CD4-positive, alpha-beta memory T cell (primary cell): ENCODE measurements at regions not wholly inside any gene's neighbourhood (a gene's known extent, or its start where the extent isn't known, plus 50 kb on each side); places are given as distances from the start of the nearest gene placed in this dataset.

Source experiments
- CTCF ChIA-PET: fragments of 350-600 bp; sonication (Branson Sonifier 250); formaldehyde crosslinking; loops from one replicate; lab custom pipeline; 2021; ENCODE audit warnings: inconsistent platforms; ENCODE audit not compliant: partially characterized antibody; lab: Charles Lee
- POLR2A ChIA-PET: fragments of 350-600 bp; sonication (Branson Sonifier 250); formaldehyde crosslinking; loops from one replicate; lab custom pipeline; 2021; ENCODE audit not compliant: partially characterized antibody; lab: Charles Lee
- DNase-seq, 5 donors: peaks; one replicate each; pipeline versions ENCODE4 v3.0.0 to v3.0.0-alpha.2; 2020 to 2022; ENCODE audit warnings: mixed read lengths in 1 of 5
- H3K27ac ChIP-seq: one replicate; pipeline ENCODE4 v1.7.0; 2013; ENCODE audit warnings: low read depth, low read length
- H3K27me3 ChIP-seq: 2 replicates; pipeline ENCODE4 v1.7.0; 2013; ENCODE audit warnings: mild to moderate bottlenecking, low read length, moderate library complexity; ENCODE audit not compliant: insufficient read depth
- H3K36me3 ChIP-seq: 2 replicates; pipeline ENCODE4 v1.7.0; 2013; ENCODE audit warnings: mild to moderate bottlenecking, low read length, moderate library complexity; ENCODE audit not compliant: insufficient read depth
- H3K4me1 ChIP-seq: 2 replicates; pipeline ENCODE4 v1.7.0; 2013; ENCODE audit warnings: mild to moderate bottlenecking, low read length, moderate library complexity; ENCODE audit not compliant: insufficient read depth
- H3K4me3 ChIP-seq, 2 donors: one replicate each; pipeline ENCODE4 v1.7.0; 2013; ENCODE audit warnings: low read length in 2 of 2, mild to moderate bottlenecking in 1 of 2
- H3K9me3 ChIP-seq, 2 donors: one replicate each; pipeline ENCODE4 v1.7.0; 2013; ENCODE audit warnings: low read length in 2 of 2, control low read depth in 1 of 2; ENCODE audit not compliant: control insufficient read depth in 1 of 2
- H3K27ac Mint-ChIP-seq, 7 donors: one replicate each; pipeline ENCODE4 v1.8.0; 2020 to 2021; ENCODE audit warnings: mixed read lengths in 7 of 7, mild to moderate bottlenecking in 6 of 7, inconsistent platforms in 3 of 7, moderate library complexity in 3 of 7
- H3K27me3 Mint-ChIP-seq, 2 donors: one replicate each; pipeline ENCODE4 v1.8.0; 2020 to 2021; ENCODE audit warnings: mixed read lengths in 2 of 2
- H3K36me3 Mint-ChIP-seq, 2 donors: one replicate each; pipeline ENCODE4 v1.8.0; 2020 to 2021; ENCODE audit warnings: mixed read lengths in 2 of 2, inconsistent platforms in 1 of 2, mild to moderate bottlenecking in 1 of 2
- H3K4me1 Mint-ChIP-seq, 4 donors: one replicate each; pipeline ENCODE4 v1.8.0; 2020 to 2021; ENCODE audit warnings: mixed read lengths in 4 of 4, mild to moderate bottlenecking in 1 of 4
- H3K4me3 Mint-ChIP-seq, 8 donors: one replicate each; pipeline ENCODE4 v1.8.0; 2020 to 2021; ENCODE audit warnings: mixed read lengths in 8 of 8, mild to moderate bottlenecking in 7 of 8, moderate library complexity in 6 of 8, inconsistent platforms in 3 of 8
- H3K9me3 Mint-ChIP-seq, 8 donors: one replicate each; pipeline ENCODE4 v1.8.0; 2020 to 2021; ENCODE audit warnings: mixed read lengths in 8 of 8, mild to moderate bottlenecking in 5 of 8, inconsistent platforms in 3 of 8, moderate library complexity in 1 of 8
- intact Hi-C: fragments of 100-400 bp; cut with micrococcal nuclease; formaldehyde crosslinking; loops from one replicate; pipeline ENCODE4 v1.15.1; 2023

DNA sequence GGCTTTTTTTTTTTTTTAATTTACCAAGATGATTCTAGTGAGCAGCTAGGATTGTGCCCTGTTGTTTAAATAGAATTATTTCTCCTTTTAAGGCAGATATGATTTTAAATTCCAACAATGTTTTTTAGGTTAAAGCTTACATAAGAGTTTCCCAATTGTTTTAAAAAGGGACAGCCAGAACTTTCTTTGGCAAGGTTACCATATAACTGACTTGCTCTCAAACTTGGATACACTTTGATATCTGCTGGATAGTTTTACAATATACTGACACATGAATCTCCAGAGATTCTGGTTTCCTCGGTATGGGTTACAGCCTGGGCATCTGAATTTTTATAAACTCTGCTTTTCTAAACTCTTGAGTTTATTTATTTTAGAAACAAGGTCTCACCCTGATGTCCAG lies 134.3 kb upstream of the GADL1 start:
- no peaks in the 10 kb centered on the region for H3K4me1 ChIP-seq
- no peak overlapping the region for H3K4me3 ChIP-seq
- no peak overlapping the region for H3K4me3 Mint-ChIP-seq
- H3K27ac Mint-ChIP-seq, result no peak overlapping the region
- peaks cover 0 to 14% (median 9%) of the 10 kb centered on the region in 8 donors for H3K9me3 Mint-ChIP-seq
- H3K9me3 ChIP-seq, result no peaks in the 10 kb centered on the region
- H3K27me3 Mint-ChIP-seq, result no peaks in the 10 kb centered on the region
- ChIA-PET POLR2A (no interaction called here), CTCF (no interaction called here)
- H3K4me1 Mint-ChIP-seq, result no peaks in the 10 kb centered on the region
- H3K36me3 ChIP-seq, result no peaks in the 10 kb centered on the region
- no peak for DNase-seq
- intact Hi-C loops, result no loop called here
- no peaks in the 10 kb centered on the region for H3K27me3 ChIP-seq
- no peak overlapping the region for H3K27ac ChIP-seq
- H3K36me3 Mint-ChIP-seq, result peaks cover 4 to 7% of the 10 kb centered on the region in 2 donors

DNA sequence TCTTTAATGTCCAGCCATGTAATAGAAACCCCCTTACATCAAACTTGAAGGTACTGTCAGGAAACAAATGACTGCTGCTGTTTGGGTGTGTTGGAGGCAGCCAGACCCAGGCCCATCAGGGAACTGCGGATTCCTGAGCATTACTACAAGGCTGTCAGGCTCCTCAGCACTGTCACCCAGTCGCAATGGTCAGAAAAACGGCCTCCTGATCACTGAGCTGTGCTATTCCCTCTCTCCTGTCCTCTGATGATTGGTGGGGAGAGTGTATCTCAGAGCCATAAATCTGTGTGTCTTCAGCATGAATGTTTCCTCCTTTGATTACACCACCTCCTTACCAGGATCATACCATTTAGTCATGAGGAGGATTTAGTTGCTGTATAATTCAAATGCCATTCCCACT lies 135.2 kb upstream of the GADL1 start:
- H3K27ac ChIP-seq, result no peak overlapping the region
- ChIA-PET POLR2A (no interaction called here), CTCF (no interaction called here)
- no peaks in the 10 kb centered on the region for H3K4me1 ChIP-seq
- Mint-ChIP-seq H3K9me3 (peaks cover 0 to 14% (median 9%) of the 10 kb centered on the region in 8 donors), H3K4me3 (no peak overlapping the region), H3K4me1 (no peaks in the 10 kb centered on the region), H3K27me3 (no peaks in the 10 kb centered on the region), H3K36me3 (peaks cover 4 to 7% of the 10 kb centered on the region in 2 donors), H3K27ac (no peak overlapping the region)
- DNase-seq, result no peak
- no peaks in the 10 kb centered on the region for H3K36me3 ChIP-seq
- H3K4me3 ChIP-seq, result no peak overlapping the region
- intact Hi-C loops, result no loop called here
- no peaks in the 10 kb centered on the region for H3K9me3 ChIP-seq
- H3K27me3 ChIP-seq, result no peaks in the 10 kb centered on the region

DNA sequence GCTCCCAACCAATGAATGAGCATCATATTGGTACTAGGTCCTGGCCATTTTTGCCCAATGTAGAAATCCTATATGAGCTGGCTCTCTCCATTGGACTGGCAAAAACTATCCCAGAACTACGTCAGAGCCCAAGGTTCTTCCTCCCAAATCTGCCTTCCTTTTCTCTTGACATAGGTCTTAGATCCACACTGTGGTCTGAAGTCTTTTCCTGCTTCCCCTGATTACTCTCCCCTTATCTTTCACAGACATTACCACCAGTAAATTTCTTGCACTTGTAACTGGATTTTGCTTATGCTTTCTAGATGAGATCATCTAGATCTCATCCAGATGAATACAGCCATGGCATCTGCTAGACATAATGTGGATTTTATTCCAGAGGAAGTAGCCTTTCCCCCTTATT lies 141.2 kb upstream of the GADL1 start:
- CTCF ChIA-PET, result no interaction called here
- Mint-ChIP-seq H3K4me3 (no peak overlapping the region), H3K4me1 (peaks cover 0 to 5% (median 2%) of the 10 kb centered on the region in 4 donors), H3K27me3 (no peaks in the 10 kb centered on the region), H3K36me3 (no peaks in the 10 kb centered on the region), H3K9me3 (peaks cover 0 to 2% (median 0%) of the 10 kb centered on the region in 8 donors), H3K27ac (no peak overlapping the region)
- Histone ChIP-seq H3K27me3 (no peaks in the 10 kb centered on the region), H3K4me3 (no peak overlapping the region), H3K4me1 (no peaks in the 10 kb centered on the region), H3K9me3 (no peaks in the 10 kb centered on the region), H3K36me3 (no peaks in the 10 kb centered on the region), H3K27ac (no peak overlapping the region)
- DNase-seq, result no peak
- intact Hi-C loops, result no loop called here
- POLR2A ChIA-PET, result no interaction called here

DNA sequence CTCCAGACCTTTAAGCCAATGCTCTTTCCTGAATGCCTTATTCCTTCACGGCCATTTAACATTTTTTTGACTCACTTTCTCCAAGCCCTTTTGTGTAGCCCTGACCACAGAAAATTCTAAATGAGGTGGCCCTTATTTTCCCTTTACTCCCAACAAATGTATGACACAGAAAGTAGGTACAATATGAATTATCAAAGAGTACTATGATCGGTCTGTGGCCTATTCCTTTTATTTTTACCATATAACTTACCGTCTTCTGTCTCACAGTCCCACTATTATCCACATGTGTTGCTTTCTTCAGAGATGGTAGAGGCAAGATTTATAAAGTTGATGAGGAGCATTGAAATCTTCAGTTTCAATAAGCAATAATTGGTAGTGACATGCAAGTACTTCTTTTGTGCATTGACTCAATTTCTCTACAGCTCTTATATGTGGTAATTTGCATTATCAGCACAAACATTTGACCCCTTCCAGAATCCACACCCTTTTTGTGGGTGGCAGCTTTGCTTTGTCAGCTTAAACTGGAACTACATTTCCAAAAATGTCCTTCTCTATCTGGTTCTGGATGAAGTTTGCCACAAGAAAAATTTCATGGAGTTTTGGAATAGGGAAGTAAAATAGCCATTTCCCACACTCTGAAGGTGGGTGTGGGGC lies 143.8 kb upstream of the GADL1 start:
- Histone ChIP-seq H3K4me3 (no peak overlapping the region), H3K27ac (no peak overlapping the region), H3K36me3 (no peaks in the 10 kb centered on the region), H3K9me3 (no peaks in the 10 kb centered on the region), H3K4me1 (no peaks in the 10 kb centered on the region), H3K27me3 (no peaks in the 10 kb centered on the region)
- ChIA-PET CTCF (no interaction called here), POLR2A (no interaction called here)
- intact Hi-C loops, result no loop called here
- Mint-ChIP-seq H3K36me3 (peaks cover 3 to 7% of the 10 kb centered on the region in 2 donors), H3K27me3 (no peaks in the 10 kb centered on the region), H3K4me3 (no peak overlapping the region), H3K9me3 (peaks cover 0 to 14% (median 10%) of the 10 kb centered on the region in 8 donors), H3K4me1 (peaks cover 0 to 5% (median 2%) of the 10 kb centered on the region in 4 donors), H3K27ac (no peak overlapping the region)
- no peak for DNase-seq

DNA sequence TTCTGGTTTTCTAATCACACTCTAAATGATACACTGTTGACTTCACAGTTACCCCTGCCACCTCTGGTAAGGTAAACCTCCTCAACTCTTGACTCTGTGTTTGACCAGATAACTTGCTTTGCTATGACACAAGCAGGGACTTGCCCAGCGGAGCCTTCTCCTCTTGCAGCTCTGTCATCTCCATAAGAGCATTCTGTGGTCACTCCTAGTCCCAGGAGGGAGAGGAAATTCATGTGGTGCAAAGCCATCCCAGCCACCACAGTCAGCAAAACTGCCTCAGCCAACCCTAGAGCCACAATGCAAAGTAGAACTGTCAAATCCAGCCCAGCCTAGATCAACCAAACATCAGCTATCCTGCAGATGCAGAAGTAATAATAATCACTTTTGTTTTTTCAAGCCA lies 144.7 kb upstream of the GADL1 start:
- Histone ChIP-seq H3K36me3 (no peaks in the 10 kb centered on the region), H3K27ac (no peak overlapping the region), H3K9me3 (no peaks in the 10 kb centered on the region), H3K4me3 (no peak overlapping the region), H3K27me3 (no peaks in the 10 kb centered on the region), H3K4me1 (no peaks in the 10 kb centered on the region)
- Mint-ChIP-seq H3K36me3 (peaks cover 3 to 12% of the 10 kb centered on the region in 2 donors), H3K4me3 (no peak overlapping the region), H3K27me3 (no peaks in the 10 kb centered on the region), H3K9me3 (peaks cover 0 to 21% (median 16%) of the 10 kb centered on the region in 8 donors), H3K27ac (no peak overlapping the region), H3K4me1 (peaks cover 0 to 5% (median 2%) of the 10 kb centered on the region in 4 donors)
- ChIA-PET CTCF (no interaction called here), POLR2A (no interaction called here)
- DNase-seq, result no peak
- intact Hi-C loops, result no loop called here

DNA sequence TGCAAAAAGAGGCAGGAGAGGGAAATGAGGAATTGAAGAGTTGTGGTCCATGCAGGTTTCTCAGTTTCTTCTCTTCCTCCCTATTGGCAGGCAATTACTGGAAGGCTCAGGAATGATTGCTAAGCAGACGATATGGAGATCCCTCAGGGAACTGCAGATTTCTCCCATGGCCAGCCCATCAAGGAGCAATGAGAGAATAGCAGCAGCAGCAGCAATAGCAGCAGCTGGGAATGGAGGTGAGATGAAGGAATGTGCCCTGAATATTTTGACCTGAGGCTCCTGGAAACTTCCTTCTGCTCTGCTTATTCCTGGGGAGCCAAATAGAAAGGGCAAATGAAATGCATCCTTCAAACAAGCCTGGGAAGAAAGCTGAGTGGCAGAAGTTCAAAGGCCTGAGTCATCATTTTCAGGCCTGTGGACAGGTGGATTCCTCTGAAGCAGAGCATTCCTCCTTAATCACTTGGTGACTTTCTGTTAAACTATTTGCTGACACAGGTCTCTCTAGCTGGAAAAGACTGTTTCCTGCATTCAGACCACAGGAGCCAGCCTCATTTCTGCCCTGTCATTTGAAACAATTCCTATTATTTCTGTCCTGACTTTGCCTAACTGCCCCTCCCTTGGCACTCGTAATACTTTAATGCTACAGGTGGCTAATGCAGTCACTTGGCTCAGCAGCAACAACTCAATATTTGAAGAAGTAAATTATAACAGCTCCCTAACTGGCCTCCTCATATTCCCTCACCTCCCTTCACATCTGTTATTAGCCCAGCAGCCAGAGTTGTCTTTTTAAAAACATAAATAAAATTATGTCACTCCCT lies 146.9 kb upstream of the GADL1 start:
- intact Hi-C loops, result no loop called here
- no peak overlapping the region for H3K4me3 ChIP-seq
- H3K27me3 ChIP-seq, result no peaks in the 10 kb centered on the region
- no peaks in the 10 kb centered on the region for H3K27me3 Mint-ChIP-seq
- H3K27ac Mint-ChIP-seq, result no peak overlapping the region
- H3K27ac ChIP-seq, result no peak overlapping the region
- H3K4me3 Mint-ChIP-seq, result no peak overlapping the region
- ChIA-PET POLR2A (no interaction called here), CTCF (no interaction called here)
- H3K4me1 Mint-ChIP-seq, result peaks cover 0 to 4% (median 2%) of the 10 kb centered on the region in 4 donors
- no peaks in the 10 kb centered on the region for H3K4me1 ChIP-seq
- peaks cover 3 to 12% of the 10 kb centered on the region in 2 donors for H3K36me3 Mint-ChIP-seq
- peaks cover 0 to 21% (median 16%) of the 10 kb centered on the region in 8 donors for H3K9me3 Mint-ChIP-seq
- DNase-seq, result no peak
- H3K36me3 ChIP-seq, result no peaks in the 10 kb centered on the region
- H3K9me3 ChIP-seq, result no peaks in the 10 kb centered on the region

DNA sequence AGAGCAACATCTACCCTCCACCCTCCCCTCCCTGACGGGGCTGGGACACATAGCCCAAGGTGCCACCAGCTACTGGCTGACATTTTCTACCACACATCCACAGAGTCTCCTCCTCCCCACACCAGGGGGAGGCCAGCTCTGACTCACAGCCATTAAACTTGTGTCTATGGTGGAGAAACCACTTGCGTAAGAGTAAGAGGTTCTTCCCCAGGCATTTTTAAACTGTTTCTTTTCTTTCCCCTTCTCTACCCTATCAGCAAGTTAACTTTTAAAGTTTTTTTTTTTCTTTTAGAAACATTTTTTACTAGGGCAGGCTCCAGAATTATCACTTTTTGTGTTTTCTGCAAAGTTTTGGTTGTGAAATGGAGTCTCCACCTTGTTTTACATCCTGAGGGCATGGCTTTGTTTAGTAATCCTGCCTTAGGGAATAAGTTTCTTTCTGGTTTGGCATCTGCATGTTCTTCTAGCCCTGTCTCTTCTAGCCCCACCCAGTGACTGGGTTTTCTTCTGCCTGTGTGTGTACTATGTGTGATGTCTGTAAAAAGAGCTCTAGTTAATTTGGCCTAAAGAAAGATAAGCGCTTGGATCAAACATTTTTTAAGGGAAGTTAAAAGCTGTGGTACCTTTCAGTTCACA lies 148.8 kb upstream of the GADL1 start:
- ChIA-PET CTCF (no interaction called here), POLR2A (no interaction called here)
- H3K4me3 Mint-ChIP-seq, result no peak overlapping the region
- Histone ChIP-seq H3K36me3 (no peaks in the 10 kb centered on the region), H3K9me3 (no peaks in the 10 kb centered on the region), H3K27me3 (no peaks in the 10 kb centered on the region), H3K27ac (no peak overlapping the region), H3K4me3 (no peak overlapping the region), H3K4me1 (no peaks in the 10 kb centered on the region)
- no peaks in the 10 kb centered on the region for H3K4me1 Mint-ChIP-seq
- no peak for DNase-seq
- peak overlapping the region in 1 of 7 donors; percentile 25 for H3K27ac Mint-ChIP-seq
- no peaks in the 10 kb centered on the region for H3K27me3 Mint-ChIP-seq
- H3K9me3 Mint-ChIP-seq, result peaks cover 0 to 21% (median 16%) of the 10 kb centered on the region in 8 donors
- peaks cover 3 to 12% of the 10 kb centered on the region in 2 donors for H3K36me3 Mint-ChIP-seq
- intact Hi-C loops, result no loop called here
